Neuron (in vitro differentiated cells): ENCODE measurements at regions not wholly inside any gene's neighbourhood (a gene's known extent, or its start where the extent isn't known, plus 50 kb on each side); places are given as distances from the start of the nearest gene placed in this dataset.

Source experiments
- H2AFZ ChIP-seq: one replicate; pipeline ENCODE4 v1.6.1; 2013; ENCODE audit warnings: low read depth, mild to moderate bottlenecking, inconsistent platforms, low read length, moderate library complexity
- H3K27me3 ChIP-seq: one replicate; pipeline ENCODE4 v1.6.1; 2013; ENCODE audit warnings: low read length; ENCODE audit not compliant: insufficient read depth
- H3K36me3 ChIP-seq: one replicate; pipeline ENCODE4 v1.6.1; 2013; ENCODE audit warnings: low read length; ENCODE audit not compliant: insufficient read depth
- H3K4me1 ChIP-seq: one replicate; pipeline ENCODE4 v1.6.1; 2013; ENCODE audit warnings: low read length; ENCODE audit not compliant: insufficient read depth
- H3K4me3 ChIP-seq: 2 replicates; pipeline ENCODE4 v1.5.1; 2013; ENCODE audit warnings: mild to moderate bottlenecking, low read length, moderate library complexity
- H3K9me3 ChIP-seq: one replicate; pipeline ENCODE4 v1.6.1; 2013; ENCODE audit warnings: low read length

GRCh38 chr6:97423190-97423589 is 140.2 kb upstream of the MMS22L start:
- H3K36me3 ChIP-seq, result no peaks in the 10 kb centered on the region
- H2AFZ ChIP-seq, result no peak overlapping the region
- H3K9me3 ChIP-seq, result no peaks in the 10 kb centered on the region
- H3K27me3 ChIP-seq, result no peaks in the 10 kb centered on the region
- no peak overlapping the region for H3K4me3 ChIP-seq
- no peaks in the 10 kb centered on the region for H3K4me1 ChIP-seq

GRCh38 chr6:97427648-97428047 is 144.6 kb upstream of the MMS22L start:
- H3K36me3 ChIP-seq, result no peaks in the 10 kb centered on the region
- no peaks in the 10 kb centered on the region for H3K27me3 ChIP-seq
- H3K4me1 ChIP-seq, result no peaks in the 10 kb centered on the region
- no peak overlapping the region for H3K4me3 ChIP-seq
- H3K9me3 ChIP-seq, result no peaks in the 10 kb centered on the region
- H2AFZ ChIP-seq, result no peak overlapping the region

GRCh38 chr6:97437087-97437486 is 154.1 kb upstream of the MMS22L start:
- Histone ChIP-seq H3K27me3 (no peaks in the 10 kb centered on the region), H3K4me3 (no peak overlapping the region), H3K4me1 (peaks cover 2% of the 10 kb centered on the region), H2AFZ (no peak overlapping the region), H3K9me3 (no peaks in the 10 kb centered on the region), H3K36me3 (no peaks in the 10 kb centered on the region)

- peaks cover 2% of the 10 kb centered on the region for H3K4me1 ChIP-seq
- H3K36me3 ChIP-seq, result no peaks in the 10 kb centered on the region
- H3K4me3 ChIP-seq, result no peak overlapping the region
- no peaks in the 10 kb centered on the region for H3K9me3 ChIP-seq
- H3K27me3 ChIP-seq, result no peaks in the 10 kb centered on the region
- no peak overlapping the region for H2AFZ ChIP-seq
These were observed 155.1 kb upstream of the MMS22L start for GRCh38 chr6:97438011-97438671.

- Histone ChIP-seq H2AFZ (no peak overlapping the region), H3K27me3 (no peaks in the 10 kb centered on the region), H3K36me3 (no peaks in the 10 kb centered on the region), H3K4me1 (peaks cover 2% of the 10 kb centered on the region), H3K9me3 (no peaks in the 10 kb centered on the region), H3K4me3 (no peak overlapping the region)
These were observed 157.7 kb upstream of the MMS22L start for GRCh38 chr6:97440590-97441176.

- no peak overlapping the region for H3K4me3 ChIP-seq
- H2AFZ ChIP-seq, result no peak overlapping the region
- peaks cover 2% of the 10 kb centered on the region for H3K9me3 ChIP-seq
- H3K36me3 ChIP-seq, result no peaks in the 10 kb centered on the region
- peaks cover 2% of the 10 kb centered on the region for H3K4me1 ChIP-seq
- H3K27me3 ChIP-seq, result no peaks in the 10 kb centered on the region
These were observed 160.5 kb upstream of the MMS22L start for GRCh38 chr6:97443408-97444080.

GRCh38 chr6:97445407-97445806 is 162.4 kb upstream of the MMS22L start:
- Histone ChIP-seq H3K9me3 (peaks cover 2% of the 10 kb centered on the region), H2AFZ (no peak overlapping the region), H3K36me3 (no peaks in the 10 kb centered on the region), H3K27me3 (no peaks in the 10 kb centered on the region), H3K4me1 (peaks cover 2% of the 10 kb centered on the region), H3K4me3 (no peak overlapping the region)

- Histone ChIP-seq H3K36me3 (no peaks in the 10 kb centered on the region), H3K27me3 (no peaks in the 10 kb centered on the region), H3K4me1 (no peaks in the 10 kb centered on the region), H3K4me3 (no peak overlapping the region), H3K9me3 (peaks cover 2% of the 10 kb centered on the region), H2AFZ (no peak overlapping the region)
These were observed 166.5 kb upstream of the MMS22L start for GRCh38 chr6:97449444-97449966.

- H3K4me3 ChIP-seq, result no peak overlapping the region
- peaks cover 2% of the 10 kb centered on the region for H3K9me3 ChIP-seq
- H2AFZ ChIP-seq, result no peak overlapping the region
- H3K27me3 ChIP-seq, result no peaks in the 10 kb centered on the region
- no peaks in the 10 kb centered on the region for H3K4me1 ChIP-seq
- no peaks in the 10 kb centered on the region for H3K36me3 ChIP-seq
These were observed 167.1 kb upstream of the MMS22L start for GRCh38 chr6:97450087-97450486.

- no peaks in the 10 kb centered on the region for H3K27me3 ChIP-seq
- H3K36me3 ChIP-seq, result no peaks in the 10 kb centered on the region
- no peak overlapping the region for H2AFZ ChIP-seq
- no peaks in the 10 kb centered on the region for H3K9me3 ChIP-seq
- H3K4me1 ChIP-seq, result peaks cover 10% of the 10 kb centered on the region
- no peak overlapping the region for H3K4me3 ChIP-seq
These were observed 173.1 kb upstream of the MMS22L start for GRCh38 chr6:97456070-97456469.

GRCh38 chr6:97459535-97459934 is 176.5 kb upstream of the MMS22L start:
- Histone ChIP-seq H3K9me3 (no peaks in the 10 kb centered on the region), H3K4me3 (no peak overlapping the region), H2AFZ (no peak overlapping the region), H3K4me1 (peaks cover 25% of the 10 kb centered on the region), H3K27me3 (no peaks in the 10 kb centered on the region), H3K36me3 (no peaks in the 10 kb centered on the region)

- no peaks in the 10 kb centered on the region for H3K9me3 ChIP-seq
These were observed 177.0 kb upstream of the MMS22L start for GRCh38 chr6:97459986-97460385.

GRCh38 chr6:97460394-97461080 is 177.5 kb upstream of the MMS22L start:
- peaks cover 25% of the 10 kb centered on the region for H3K4me1 ChIP-seq
- no peak overlapping the region for H2AFZ ChIP-seq
- no peaks in the 10 kb centered on the region for H3K9me3 ChIP-seq
- H3K36me3 ChIP-seq, result no peaks in the 10 kb centered on the region
- no peak overlapping the region for H3K4me3 ChIP-seq
- H3K27me3 ChIP-seq, result no peaks in the 10 kb centered on the region

More at GRCh38 chr6:97459986-97460385, 177.0 kb upstream of the MMS22L start:
- H3K4me1 ChIP-seq, result peaks cover 25% of the 10 kb centered on the region
- H3K36me3 ChIP-seq, result no peaks in the 10 kb centered on the region
- H2AFZ ChIP-seq, result no peak overlapping the region
- H3K27me3 ChIP-seq, result no peaks in the 10 kb centered on the region
- H3K4me3 ChIP-seq, result no peak overlapping the region
